K562 (cell line): ENCODE measurements at regions not wholly inside any gene's neighbourhood (a gene's known extent, or its start where the extent isn't known, plus 50 kb on each side); places are given as distances from the start of the nearest gene placed in this dataset.

ENCODE experiments used
- ATAC-seq: fragments of 200-7000 bp; cut with Tn5 transposase; 3 replicates; pipeline ENCODE4 v1.9.1; 2020; ENCODE audit warnings: moderate library complexity
- BruUV-seq: library from RNA; stranded (reverse); fragments of 400-500 nt; replicated peaks from 2 replicates; lab custom pipeline; 2021; lab: Mats Ljungman, UMichigan
- CTCF ChIA-PET: fragments of 300-600 bp; formaldehyde crosslinking; extraction: SDS; loops from one replicate; lab custom pipeline; 2021; ENCODE audit warnings: low intra/inter-chr PET ratio; lab: Yijun Ruan, JAX
- POLR2A ChIA-PET: fragments of 300-600, 350-650 bp; sonication (Branson Sonifier 250); formaldehyde crosslinking; extraction: SDS; loops from one replicate; lab custom pipeline; 2021; ENCODE audit warnings: antibody characterized with exemption, inconsistent platforms; lab: Yijun Ruan, JAX
- DNase-seq, 4 experiments: peaks; one replicate each; pipeline versions ENCODE4 v3.0.0 to v3.0.0-alpha.2; 2011 to 2018; ENCODE audit warnings: low spot score in 3 of 4, mixed read lengths in 3 of 4; ENCODE audit errors: extremely low read depth in 1 of 4
- FAIRE-seq: peaks from 2 replicates; lab custom pipeline; 2011; peaks lifted over from hg19 to GRCh38; lab: Jason Lieb, UNC
- H2AFZ ChIP-seq: 2 replicates; pipeline ENCODE4 v1.6.0; 2011; ENCODE audit warnings: low read depth, low read length, control low read depth, inconsistent platforms
- H3K27ac ChIP-seq: fragments of 200-600 bp; 3 replicates; pipeline ENCODE4 v1.8.0; 2011; ENCODE audit warnings: low read depth, mild to moderate bottlenecking, control low read depth, inconsistent platforms, low read length, moderate library complexity, mixed read lengths; ENCODE audit errors: extremely low read depth
- H3K27me3 ChIP-seq, 2 experiments: fragments of 300-600 bp in 1 of 2; 2 replicates in 1 of 2; 3 replicates in 1 of 2; pipeline versions ENCODE4 v1.6.0 to v1.8.0; 2011; ENCODE audit warnings: inconsistent platforms in 2 of 2, low read length in 2 of 2, mild to moderate bottlenecking in 1 of 2, mixed read lengths in 1 of 2, moderate library complexity in 1 of 2; ENCODE audit not compliant: control insufficient read depth in 2 of 2, insufficient read depth in 2 of 2
- H3K36me3 ChIP-seq: fragments of 300-600 bp; 3 replicates; pipeline ENCODE4 v1.8.0; 2011; ENCODE audit warnings: mild to moderate bottlenecking, low read length, inconsistent platforms; ENCODE audit not compliant: control insufficient read depth, insufficient read depth
- H3K4me1 ChIP-seq, 2 experiments: fragments of 200-600 bp in 1 of 2; replicated peaks in 1 of 2; 2 replicates in 1 of 2; 3 replicates in 1 of 2; pipeline versions ENCODE4 v1.5.1 to v1.8.0; 2011; ENCODE audit warnings: inconsistent platforms in 2 of 2, low read length in 2 of 2, mild to moderate bottlenecking in 1 of 2, mixed read lengths in 1 of 2, moderate library complexity in 1 of 2; ENCODE audit not compliant: control insufficient read depth in 2 of 2, insufficient read depth in 2 of 2
- H3K4me2 ChIP-seq: 2 replicates; pipeline ENCODE4 v1.6.1; 2011; ENCODE audit warnings: low read length, control low read depth, inconsistent platforms, mixed read lengths; ENCODE audit not compliant: insufficient read depth
- H3K4me3 ChIP-seq: fragments of 200-600 bp; sonication (generic), shearing (Covaris generic); 2 replicates; pipeline ENCODE4 v1.5.1; 2016; ENCODE audit warnings: control low read depth, inconsistent platforms
- H3K79me2 ChIP-seq: fragments of 200-600 bp; 3 replicates; pipeline ENCODE4 v1.8.0; 2011; ENCODE audit warnings: low read length, inconsistent platforms; ENCODE audit not compliant: control insufficient read depth, insufficient read depth
- H3K9ac ChIP-seq, 2 experiments: 2 replicates each; pipeline versions ENCODE4 v1.6.0 to v1.6.1; 2011; ENCODE audit warnings: low read depth in 2 of 2, low read length in 2 of 2, control low read depth in 1 of 2, inconsistent platforms in 1 of 2, mild to moderate bottlenecking in 1 of 2, mixed read lengths in 1 of 2; ENCODE audit not compliant: insufficient read depth in 1 of 2
- H3K9me1 ChIP-seq: one replicate; pipeline ENCODE4 v1.6.0; 2011; ENCODE audit warnings: inconsistent platforms, mild to moderate bottlenecking, low read length, moderate library complexity; ENCODE audit not compliant: control insufficient read depth, insufficient read depth
- H3K9me3 ChIP-seq: replicated peaks from 2 replicates; pipeline ENCODE4 v1.5.1; 2011; ENCODE audit warnings: low read depth, low read length, inconsistent platforms; ENCODE audit not compliant: control insufficient read depth, insufficient read depth
- H4K20me1 ChIP-seq: replicated peaks from 2 replicates; pipeline ENCODE4 v1.6.1; 2011; ENCODE audit warnings: low read length, inconsistent platforms, mixed read lengths; ENCODE audit not compliant: control insufficient read depth, insufficient read depth
- BACH1 ChIP-seq: fragments of 200-800 bp; sonication (Bioruptor generic); IDR thresholded peaks from 2 replicates; pipeline ENCODE4 v1.6.1; 2016; ENCODE audit warnings: missing genetic modification characterization, missing compliant biosample characterization
- CUX1 ChIP-seq: fragments of 200-800 bp; sonication (Bioruptor generic); IDR thresholded peaks from 2 replicates; pipeline ENCODE4 v1.6.1; 2016; ENCODE audit warnings: missing genetic modification characterization, missing compliant biosample characterization
- MIER1 ChIP-seq: fragments of 450-650 bp; IDR thresholded peaks from 2 replicates; pipeline ENCODE4 v1.6.1; 2016; ENCODE audit warnings: antibody characterized with exemption, mild to moderate bottlenecking, low read depth
- MTA1 ChIP-seq: fragments of 450-650 bp; IDR thresholded peaks from 2 replicates; pipeline ENCODE4 v1.6.1; 2017; ENCODE audit warnings: borderline replicate concordance
- NFRKB ChIP-seq: fragments of 450-650 bp; IDR thresholded peaks from 2 replicates; pipeline ENCODE4 v1.6.1; 2016; ENCODE audit warnings: low read depth
- NR3C1 ChIP-seq: sonication (generic); formaldehyde crosslinking; IDR thresholded peaks from 2 replicates; pipeline ENCODE4 v1.8.1; 2022; ENCODE audit warnings: missing genetic modification reagents
- PHF20 ChIP-seq: fragments of 450-650 bp; IDR thresholded peaks from 2 replicates; pipeline ENCODE4 v1.6.1; 2018; ENCODE audit not compliant: partially characterized antibody
- POU5F1 ChIP-seq: fragments of 150-350 bp; IDR thresholded peaks from 2 replicates; pipeline ENCODE4 v1.6.1; 2014; ENCODE audit warnings: borderline replicate concordance, low read length, low read depth, mild to moderate bottlenecking; ENCODE audit not compliant: partially characterized antibody
- WGBS: fragments of 100-300 bp; shearing (Covaris generic); methylation state at CpG from one replicate; pipeline ENCODE4 v1.1.6; 2016; ENCODE audit warnings: low coverage, mixed read lengths; ENCODE audit not compliant: insufficient coverage; ENCODE audit errors: missing lambda C conversion rate; 5-methylcytosine and 5-hydroxymethylcytosine counted together
- in situ Hi-C: fragments of 300-500 bp; cut with MboI; formaldehyde crosslinking; loops from 4 replicates; pipeline ENCODE4 v1.15.0; 2018; ENCODE audit warnings: inconsistent platforms, mixed read lengths
- intact Hi-C: fragments of 100-400 bp; cut with micrococcal nuclease; formaldehyde crosslinking; loops from 2 replicates; pipeline ENCODE4 v1.14.2; 2022

GRCh38 chr6:28693751-28694443 is 168.2 kb downstream of the GPX5 start:
- no peak for DNase-seq
- Histone ChIP-seq H4K20me1 (no peaks in the 10 kb centered on the region), H3K4me1 (peaks cover 0 to 3% of the 10 kb centered on the region in 2 experiments; a peak in 3 of 5 replicates), H3K9me1 (no peaks in the 10 kb centered on the region), H3K4me3 (no peak overlapping the region), H3K36me3 (no peaks in the 10 kb centered on the region), H3K27me3 (no peaks in the 10 kb centered on the region; a peak in 1 of 5 replicates), H3K9ac (no peak overlapping the region), H2AFZ (no peak overlapping the region), H3K9me3 (no peaks in the 10 kb centered on the region; the same call in 1 of the 2 replicates), H3K4me2 (no peak overlapping the region), H3K79me2 (peaks cover 2% of the 10 kb centered on the region; the same call in 1 of the 3 replicates), H3K27ac (no peak overlapping the region)
- TF ChIP-seq POU5F1 (no peak), NR3C1 (CRISPR knock-in tag) (no peak), NFRKB (no peak), BACH1 (tag) (no peak), MIER1 (no peak), CUX1 (CRISPR knock-in tag) (no peak), PHF20 (no peak), MTA1 (no peak)
- ChIA-PET CTCF (no interaction called here), POLR2A (interaction anchor here (0.6 to 0.7 kb wide), 2 partner anchors 7 to 97 kb away, joined by 3 read pairs; no protein-coding TSS in a partner anchor)
- in situ Hi-C loops (loop anchor here (10.0 kb wide), 1 partner anchor 911 kb away; no protein-coding TSS in a partner anchor), intact Hi-C loops (no loop called here)
- 91% methylated on average over 26 of the region's 26 CpGs for WGBS
- ATAC-seq: no peak
- no TSS peak for BruUV-seq
- FAIRE-seq: no peak
